Keratinocyte (primary cell): ENCODE measurements at regions not wholly inside any gene's neighbourhood (a gene's known extent, or its start where the extent isn't known, plus 50 kb on each side); places are given as distances from the start of the nearest gene placed in this dataset.

Experiments used
- EZH2 ChIP-seq: IDR thresholded peaks from one replicate; pipeline ENCODE4 v1.6.1; 2012; ENCODE audit warnings: inconsistent platforms, mild to moderate bottlenecking, low read length, moderate library complexity
- TF ChIP-seq, protein P1 (sequence below), 3 experiments: IDR thresholded peaks in 1 of 3; conservative IDR thresholded peaks in 1 of 3; optimal IDR thresholded peaks in 1 of 3; 2 replicates in 2 of 3; 3 replicates in 1 of 3; pipeline versions ENCODE3 to v1.5.1; 2011; ENCODE audit warnings: low read length in 3 of 3, mild to moderate bottlenecking in 3 of 3, moderate library complexity in 2 of 3, control low read depth in 1 of 3, inconsistent platforms in 1 of 3; ENCODE audit not compliant: insufficient read depth in 2 of 3; ENCODE audit errors: extremely low read depth in 1 of 3

DNA sequence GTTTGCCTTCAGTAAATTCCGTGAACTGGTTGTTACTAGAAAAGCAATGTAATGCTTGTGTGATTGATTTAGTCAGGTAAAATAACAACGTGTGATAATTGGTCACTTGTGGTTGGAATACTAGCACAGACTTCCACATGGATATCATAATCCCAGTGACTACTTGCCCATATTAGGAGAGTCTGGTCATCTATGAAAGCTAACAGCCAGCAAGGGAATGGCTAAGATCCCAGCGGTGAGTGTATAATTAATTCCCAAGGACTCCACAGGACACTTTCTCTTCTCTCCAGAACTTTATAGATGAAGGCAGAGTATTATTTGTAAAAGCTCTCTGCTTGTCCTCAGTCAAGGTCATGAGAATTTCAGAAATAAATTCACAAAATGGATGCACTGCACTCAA, 662.6 kb upstream of the TEX47 start:
- TF ChIP-seq EZH2, result no peak
- TF ChIP-seq, protein P1, sequence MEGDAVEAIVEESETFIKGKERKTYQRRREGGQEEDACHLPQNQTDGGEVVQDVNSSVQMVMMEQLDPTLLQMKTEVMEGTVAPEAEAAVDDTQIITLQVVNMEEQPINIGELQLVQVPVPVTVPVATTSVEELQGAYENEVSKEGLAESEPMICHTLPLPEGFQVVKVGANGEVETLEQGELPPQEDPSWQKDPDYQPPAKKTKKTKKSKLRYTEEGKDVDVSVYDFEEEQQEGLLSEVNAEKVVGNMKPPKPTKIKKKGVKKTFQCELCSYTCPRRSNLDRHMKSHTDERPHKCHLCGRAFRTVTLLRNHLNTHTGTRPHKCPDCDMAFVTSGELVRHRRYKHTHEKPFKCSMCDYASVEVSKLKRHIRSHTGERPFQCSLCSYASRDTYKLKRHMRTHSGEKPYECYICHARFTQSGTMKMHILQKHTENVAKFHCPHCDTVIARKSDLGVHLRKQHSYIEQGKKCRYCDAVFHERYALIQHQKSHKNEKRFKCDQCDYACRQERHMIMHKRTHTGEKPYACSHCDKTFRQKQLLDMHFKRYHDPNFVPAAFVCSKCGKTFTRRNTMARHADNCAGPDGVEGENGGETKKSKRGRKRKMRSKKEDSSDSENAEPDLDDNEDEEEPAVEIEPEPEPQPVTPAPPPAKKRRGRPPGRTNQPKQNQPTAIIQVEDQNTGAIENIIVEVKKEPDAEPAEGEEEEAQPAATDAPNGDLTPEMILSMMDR (optimal IDR thresholded peaks at IDR 0.05 in 1 of 3, IDR thresholded peaks at IDR 0.05 in 1 of 3, conservative IDR thresholded peaks at IDR 0.05 in 1 of 3; ENCODE audit: extremely low read depth in 1 of 3, insufficient read depth in 2 of 3, low read length in 3 of 3), result no peak
